ENCODE measurements at regions not wholly inside any gene's neighbourhood (a gene's known extent, or its start where the extent isn't known, plus 50 kb on each side); places are given as distances from the start of the nearest gene placed in this dataset.

DNA sequence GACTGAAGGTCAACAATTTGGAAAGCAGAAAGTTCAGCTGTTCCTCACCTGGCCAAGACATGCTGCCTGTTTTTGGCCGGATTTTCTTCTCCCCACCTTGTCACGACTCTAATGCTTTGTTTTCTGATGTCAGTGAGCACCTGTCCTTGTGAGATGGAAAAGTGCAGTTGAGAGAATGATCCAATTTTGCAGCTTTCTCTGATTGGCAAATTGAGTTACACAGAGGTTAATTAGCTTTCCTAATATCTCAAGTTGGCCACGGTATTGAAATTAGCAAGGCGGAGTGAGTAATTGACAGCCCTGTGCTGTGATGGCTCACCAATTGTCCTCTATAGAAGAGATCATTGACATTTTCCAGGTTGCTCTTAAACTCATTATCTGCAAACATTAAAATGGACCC, 126.8 kb upstream of the VCX3A start:
- no peak for TF ChIP-seq CTCF (optimal IDR thresholded peaks at IDR 0.05 in 1 of 3, IDR thresholded peaks at IDR 0.05 in 1 of 3, conservative IDR thresholded peaks at IDR 0.05 in 1 of 3; ENCODE audit: extremely low read depth in 1 of 3, insufficient read depth in 2 of 3, low read length in 3 of 3)
- no peak for TF ChIP-seq EZH2 (IDR thresholded peaks at IDR 0.05; ENCODE audit: low read length)

All from keratinocyte (primary cell).